ENCODE measurements at regions not wholly inside any gene's neighbourhood (a gene's known extent, or its start where the extent isn't known, plus 50 kb on each side); places are given as distances from the start of the nearest gene placed in this dataset.

- DNase-seq (ENCODE audit: low read depth, low spot score) = no peak
These were observed 55.6 kb upstream of the NRP1 start for GRCh38 chr10:33390046-33390445.

- no peak for DNase-seq (ENCODE audit: low read depth, low spot score)
These were observed 54.3 kb upstream of the NRP1 start for GRCh38 chr10:33388785-33389184.

- no peak for DNase-seq (ENCODE audit: low read depth, low spot score)
These were observed 53.9 kb upstream of the NRP1 start for GRCh38 chr10:33388382-33388781.

GRCh38 chr10:33387720-33388119, 53.3 kb upstream of the NRP1 start:
- DNase-seq (ENCODE audit: low read depth, low spot score) = no peak

GRCh38 chr10:33386926-33387325, 52.5 kb upstream of the NRP1 start:
- DNase-seq (ENCODE audit: low read depth, low spot score) = peak; percentile 23

DNA sequence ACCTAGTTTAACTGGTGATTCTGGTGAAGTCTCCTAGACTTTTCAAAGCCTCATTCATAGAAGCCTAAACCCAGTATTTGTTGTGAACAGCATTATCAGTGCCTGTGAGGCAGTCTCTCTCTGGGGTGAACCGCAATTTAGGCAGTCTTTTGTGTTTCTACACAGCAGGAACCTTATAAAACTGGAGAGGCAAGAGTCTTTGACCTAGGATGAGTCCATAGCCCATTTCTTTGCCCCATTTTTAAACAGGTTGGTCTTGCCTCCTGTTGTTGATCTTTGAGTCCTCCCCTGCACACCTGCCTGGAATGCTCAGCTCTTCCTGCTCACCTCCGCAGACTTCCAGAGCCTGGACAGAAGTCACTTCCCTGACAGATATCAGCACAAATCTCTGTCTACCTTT, 51.2 kb upstream of the NRP1 start:
- no peak for DNase-seq (ENCODE audit: low read depth, low spot score)

DNA sequence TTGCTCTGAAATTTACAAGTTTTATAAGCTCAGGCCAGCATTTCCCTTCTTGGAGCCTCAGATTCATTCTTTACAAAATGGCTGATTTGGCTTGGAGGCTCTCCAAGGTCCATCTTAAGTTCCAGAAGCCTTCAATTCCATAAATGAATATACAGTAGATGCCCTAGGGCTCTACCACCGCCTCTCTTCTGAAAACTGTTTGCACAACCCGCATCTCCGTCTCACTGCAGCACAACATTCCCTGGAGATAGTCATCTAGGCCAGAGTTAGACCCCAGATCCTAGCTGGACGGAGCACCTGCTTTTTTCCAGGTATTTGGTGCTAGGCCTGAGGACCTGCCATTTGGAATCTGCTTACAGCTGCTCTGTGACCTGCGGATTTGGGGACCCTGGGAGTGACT, 50.5 kb upstream of the NRP1 start:
- DNase-seq (ENCODE audit: low read depth, low spot score) = no peak

All from astrocyte of the hippocampus (primary cell).